Sigmoid colon (tissue), 6 donors: ENCODE measurements at regions not wholly inside any gene's neighbourhood (a gene's known extent, or its start where the extent isn't known, plus 50 kb on each side); places are given as distances from the start of the nearest gene placed in this dataset.

Experiments
- DNase-seq: peaks from one replicate; pipeline ENCODE4 v3.0.0-alpha.2; 2019
- H3K27ac ChIP-seq, 4 donors: fragments of 200-600 bp; sonication (generic); one replicate each; pipeline ENCODE4 v1.5.1; 2016 to 2019; ENCODE audit warnings: mild to moderate bottlenecking in 1 of 4
- H3K27me3 ChIP-seq, 3 donors: fragments of 200-600 bp; sonication (generic); one replicate each; pipeline ENCODE4 v1.5.1; 2019; ENCODE audit warnings: mild to moderate bottlenecking in 1 of 3
- H3K36me3 ChIP-seq, 4 donors: fragments of 200-600 bp; sonication (generic); one replicate each; pipeline ENCODE4 v1.5.1; 2016 to 2019
- H3K4me1 ChIP-seq, 4 donors: fragments of 200-600 bp; sonication (generic); one replicate each; pipeline ENCODE4 v1.5.1; 2017 to 2019
- H3K4me3 ChIP-seq, 4 donors: fragments of 200-600 bp; sonication (generic); one replicate each; pipeline ENCODE4 v1.5.1; 2017 to 2019; ENCODE audit warnings: mild to moderate bottlenecking in 2 of 4, moderate library complexity in 1 of 4
- H3K9me3 ChIP-seq, 4 donors: fragments of 200-600 bp in 3 of 4; sonication (generic) in 3 of 4; one replicate each; pipeline versions ENCODE4 v1.5.1 to v1.6.1; 2013 to 2019
- EP300 ChIP-seq, 4 donors: sonication (generic); formaldehyde crosslinking; IDR thresholded peaks; one replicate each; pipeline ENCODE4 v1.6.1; 2017; ENCODE audit warnings: antibody characterized with exemption in 4 of 4
- POLR2A ChIP-seq, 2 donors: fragments of 450-650 bp; IDR thresholded peaks; one replicate each; pipeline ENCODE4 v1.6.1; 2016; ENCODE audit warnings: antibody characterized with exemption in 2 of 2, mild to moderate bottlenecking in 2 of 2, moderate library complexity in 2 of 2
- POLR2AphosphoS5 ChIP-seq, 4 donors: sonication (generic); formaldehyde crosslinking; IDR thresholded peaks; one replicate each; pipeline ENCODE4 v1.6.1; 2017; ENCODE audit warnings: antibody characterized with exemption in 4 of 4
- WGBS, 2 donors: extraction: QIAGEN DNeasy Blood & Tissue Kit; methylation state at CpG; one replicate each; pipeline ENCODE4 v1.1.7; 2013; 5-methylcytosine and 5-hydroxymethylcytosine counted together
- intact Hi-C: fragments of 100-400 bp; cut with DNase I; formaldehyde crosslinking; loops from one replicate; pipeline ENCODE4 v1.15.1; 2023
- TF ChIP-seq, protein P1 (sequence below), 4 experiments: fragments of 450-650 bp in 3 of 4; fragments of 200-600 bp in 1 of 4; IDR thresholded peaks; one replicate each; pipeline ENCODE4 v1.5.1; 2016 to 2019; ENCODE audit warnings: antibody characterized with exemption in 4 of 4, mild to moderate bottlenecking in 3 of 4, moderate library complexity in 2 of 4
- donor health status: healthy with polysubstance abuse.
- donor health status: healthy.

DNA sequence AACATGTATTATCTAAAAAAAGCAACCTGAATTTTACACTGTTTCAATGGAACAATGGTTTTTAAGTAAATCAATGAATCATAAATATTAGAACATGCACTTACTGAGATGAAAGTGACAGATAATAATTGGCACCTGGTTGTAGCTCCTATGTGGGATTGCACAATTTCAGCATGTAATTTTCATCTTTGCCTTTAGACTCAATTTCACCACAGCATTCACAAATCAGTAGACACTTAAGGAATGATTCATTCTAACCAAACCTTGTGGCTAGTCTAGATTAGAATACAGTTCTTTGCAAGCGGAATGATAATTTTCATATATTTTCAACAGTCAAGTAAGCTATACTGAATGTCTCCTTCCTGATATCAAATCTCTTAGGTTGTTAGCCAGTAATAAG, 853.4 kb downstream of the KCNT2 start:
- 51 to 71% methylated on average over 1 of the region's 1 CpG for WGBS, 2 donors
- TF ChIP-seq, protein P1, sequence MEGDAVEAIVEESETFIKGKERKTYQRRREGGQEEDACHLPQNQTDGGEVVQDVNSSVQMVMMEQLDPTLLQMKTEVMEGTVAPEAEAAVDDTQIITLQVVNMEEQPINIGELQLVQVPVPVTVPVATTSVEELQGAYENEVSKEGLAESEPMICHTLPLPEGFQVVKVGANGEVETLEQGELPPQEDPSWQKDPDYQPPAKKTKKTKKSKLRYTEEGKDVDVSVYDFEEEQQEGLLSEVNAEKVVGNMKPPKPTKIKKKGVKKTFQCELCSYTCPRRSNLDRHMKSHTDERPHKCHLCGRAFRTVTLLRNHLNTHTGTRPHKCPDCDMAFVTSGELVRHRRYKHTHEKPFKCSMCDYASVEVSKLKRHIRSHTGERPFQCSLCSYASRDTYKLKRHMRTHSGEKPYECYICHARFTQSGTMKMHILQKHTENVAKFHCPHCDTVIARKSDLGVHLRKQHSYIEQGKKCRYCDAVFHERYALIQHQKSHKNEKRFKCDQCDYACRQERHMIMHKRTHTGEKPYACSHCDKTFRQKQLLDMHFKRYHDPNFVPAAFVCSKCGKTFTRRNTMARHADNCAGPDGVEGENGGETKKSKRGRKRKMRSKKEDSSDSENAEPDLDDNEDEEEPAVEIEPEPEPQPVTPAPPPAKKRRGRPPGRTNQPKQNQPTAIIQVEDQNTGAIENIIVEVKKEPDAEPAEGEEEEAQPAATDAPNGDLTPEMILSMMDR (IDR thresholded peaks at IDR 0.05): no peak
- TF ChIP-seq POLR2AphosphoS5 (IDR thresholded peaks at IDR 0.05) (no peak), EP300 (IDR thresholded peaks at IDR 0.05) (no peak), POLR2A (IDR thresholded peaks at IDR 0.05) (no peak)
- no peaks in the 10 kb centered on the region for H3K4me1 ChIP-seq
- no peak overlapping the region for H3K27ac ChIP-seq
- no peak overlapping the region for H3K4me3 ChIP-seq
- intact Hi-C loops: no loop called here
- DNase-seq: no peak
- H3K9me3 ChIP-seq: no peaks in the 10 kb centered on the region
- no peaks in the 10 kb centered on the region for H3K27me3 ChIP-seq
- no peaks in the 10 kb centered on the region for H3K36me3 ChIP-seq

DNA sequence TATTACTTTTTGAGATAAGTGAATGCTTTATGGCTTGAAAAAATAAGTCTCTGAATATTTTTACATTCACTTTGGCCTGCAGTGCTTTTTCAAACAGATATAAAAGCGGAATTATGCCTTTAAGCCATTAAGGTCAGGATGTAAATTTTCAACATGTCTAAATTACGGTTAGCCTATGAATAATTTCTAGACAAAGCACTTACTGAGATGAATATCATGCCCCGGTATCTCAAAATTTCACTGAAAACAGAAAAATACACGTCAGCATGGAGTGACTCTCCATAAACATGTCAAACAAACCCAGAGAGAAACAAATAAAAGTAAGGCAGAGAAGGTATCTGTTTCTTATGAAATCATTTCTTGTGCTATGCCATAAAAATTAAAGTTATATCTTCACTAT, 853.9 kb downstream of the KCNT2 start:
- WGBS, 2 donors: 78 to 80% methylated on average over 4 of the region's 4 CpGs
- intact Hi-C loops: no loop called here
- Histone ChIP-seq H3K4me3 (no peak overlapping the region), H3K4me1 (no peaks in the 10 kb centered on the region), H3K36me3 (no peaks in the 10 kb centered on the region), H3K27ac (no peak overlapping the region), H3K27me3 (no peaks in the 10 kb centered on the region), H3K9me3 (no peaks in the 10 kb centered on the region)
- no peak for DNase-seq
- TF ChIP-seq POLR2AphosphoS5 (IDR thresholded peaks at IDR 0.05) (no peak), POLR2A (IDR thresholded peaks at IDR 0.05) (no peak), EP300 (IDR thresholded peaks at IDR 0.05) (no peak)
- TF ChIP-seq, protein P1 (IDR thresholded peaks at IDR 0.05): no peak

DNA sequence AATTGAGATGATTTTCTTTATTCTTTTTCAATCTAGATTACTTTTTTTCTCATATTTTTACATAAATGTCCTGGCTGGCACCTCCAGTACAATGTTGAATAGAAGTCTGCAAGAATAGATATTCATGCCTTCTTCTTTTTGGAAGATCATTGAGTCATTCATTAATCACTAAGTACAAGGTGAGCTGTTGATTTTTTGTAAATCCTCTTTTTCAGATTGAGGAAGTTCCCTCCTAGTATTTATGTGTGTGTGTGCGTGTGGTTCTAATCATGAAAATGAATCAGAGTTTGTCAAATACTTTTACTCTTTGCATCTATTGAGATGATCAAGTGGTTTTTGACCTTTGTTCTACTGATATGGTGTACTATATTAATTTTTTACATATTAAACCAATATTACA, 859.3 kb downstream of the KCNT2 start:
- Histone ChIP-seq H3K4me3 (no peak overlapping the region), H3K36me3 (no peaks in the 10 kb centered on the region), H3K27ac (no peak overlapping the region), H3K9me3 (no peaks in the 10 kb centered on the region), H3K27me3 (no peaks in the 10 kb centered on the region), H3K4me1 (no peaks in the 10 kb centered on the region)
- 93 to 94% methylated on average over 1 of the region's 1 CpG for WGBS, 2 donors
- TF ChIP-seq POLR2A (IDR thresholded peaks at IDR 0.05): no peak
- TF ChIP-seq POLR2AphosphoS5 (IDR thresholded peaks at IDR 0.05): no peak
- TF ChIP-seq, protein P1 (IDR thresholded peaks at IDR 0.05): no peak
- TF ChIP-seq EP300 (IDR thresholded peaks at IDR 0.05): no peak
- intact Hi-C loops: no loop called here
- DNase-seq: no peak

DNA sequence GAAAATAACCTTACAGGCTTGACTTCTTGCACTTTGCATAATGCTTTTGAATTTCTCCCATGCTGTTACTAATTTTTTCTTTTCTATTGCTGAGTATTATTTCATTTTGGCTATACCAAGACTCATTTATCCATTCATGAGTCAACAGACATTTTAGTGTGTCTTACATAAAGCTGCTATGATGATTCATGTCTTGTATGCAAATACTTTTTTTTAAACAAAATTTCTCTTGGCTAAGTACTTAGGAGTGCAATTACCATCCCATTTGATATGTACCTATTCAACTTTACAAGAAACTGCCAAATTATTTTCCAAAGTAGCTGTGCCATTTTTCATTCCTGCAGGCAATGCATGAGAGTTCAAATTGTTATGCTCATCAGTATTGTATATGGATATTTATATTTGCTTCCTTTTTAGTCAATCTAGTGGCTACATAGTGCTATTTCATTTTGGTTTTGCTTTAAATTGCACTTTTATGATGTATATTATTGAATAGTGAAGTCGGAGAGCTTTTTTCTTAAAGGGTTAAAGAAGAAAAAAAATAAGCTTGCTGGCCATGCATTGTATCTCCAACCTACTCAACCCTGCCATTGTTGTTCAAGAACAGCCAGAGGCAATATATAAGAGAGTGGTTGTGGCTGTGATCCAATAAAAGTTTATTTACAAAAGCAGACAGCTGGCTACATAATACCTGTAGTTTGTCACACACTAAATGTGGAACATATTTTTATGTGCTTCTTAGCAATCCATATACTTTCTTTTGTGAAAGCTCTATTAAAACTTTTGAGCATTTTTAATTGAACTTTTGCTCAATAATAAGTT, 862.8 kb downstream of the KCNT2 start:
- DNase-seq: no peak
- no peak overlapping the region for H3K4me3 ChIP-seq
- H3K36me3 ChIP-seq: no peaks in the 10 kb centered on the region
- no peak overlapping the region for H3K27ac ChIP-seq
- no peaks in the 10 kb centered on the region for H3K27me3 ChIP-seq
- H3K9me3 ChIP-seq: no peaks in the 10 kb centered on the region
- 60 to 75% methylated on average over 1 of the region's 1 CpG for WGBS, 2 donors
- intact Hi-C loops: no loop called here
- H3K4me1 ChIP-seq: no peaks in the 10 kb centered on the region
- TF ChIP-seq POLR2AphosphoS5 (IDR thresholded peaks at IDR 0.05) (no peak), EP300 (IDR thresholded peaks at IDR 0.05) (no peak), POLR2A (IDR thresholded peaks at IDR 0.05) (no peak)
- TF ChIP-seq, protein P1 (IDR thresholded peaks at IDR 0.05): no peak

DNA sequence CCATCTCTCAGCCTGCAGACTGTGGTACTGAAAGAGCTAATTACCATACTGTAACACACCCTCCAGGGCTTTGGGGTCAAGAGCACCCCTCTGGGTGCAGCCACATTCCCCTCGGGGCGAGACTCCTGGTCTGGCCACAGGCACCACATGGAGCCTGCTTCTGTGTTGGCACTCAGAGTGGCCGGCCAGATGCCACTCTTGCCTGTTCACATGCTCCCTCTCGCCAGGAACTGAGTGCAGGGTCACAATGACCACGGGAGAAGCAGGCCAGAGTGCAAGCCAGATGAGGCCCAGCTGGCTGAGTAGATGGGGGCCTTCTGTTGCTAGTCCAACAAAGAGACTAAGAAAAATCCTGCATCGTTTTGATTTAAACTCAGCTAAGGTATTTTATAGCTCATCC, 864.0 kb downstream of the KCNT2 start:
- no peak overlapping the region for H3K4me3 ChIP-seq
- DNase-seq: no peak
- H3K4me1 ChIP-seq: no peaks in the 10 kb centered on the region
- 89 to 93% methylated on average over 6 of the region's 6 CpGs for WGBS, 2 donors
- TF ChIP-seq EP300 (IDR thresholded peaks at IDR 0.05) (no peak), POLR2AphosphoS5 (IDR thresholded peaks at IDR 0.05) (no peak), POLR2A (IDR thresholded peaks at IDR 0.05) (no peak)
- TF ChIP-seq, protein P1 (IDR thresholded peaks at IDR 0.05): no peak
- no peak overlapping the region for H3K27ac ChIP-seq
- H3K27me3 ChIP-seq: no peaks in the 10 kb centered on the region
- H3K9me3 ChIP-seq: no peaks in the 10 kb centered on the region
- intact Hi-C loops: no loop called here
- no peaks in the 10 kb centered on the region for H3K36me3 ChIP-seq
